Vagina (tissue), 2 donors: ENCODE measurements at regions not wholly inside any gene's neighbourhood (a gene's known extent, or its start where the extent isn't known, plus 50 kb on each side); places are given as distances from the start of the nearest gene placed in this dataset.

ENCODE experiments used
- CTCF ChIP-seq, 3 experiments: fragments of 450-650 bp in 2 of 3; fragments of 200-600 bp in 1 of 3; sonication (generic) in 1 of 3; IDR thresholded peaks; one replicate each; pipeline ENCODE4 v1.5.1; 2017 to 2019; ENCODE audit warnings: antibody characterized with exemption in 3 of 3, mild to moderate bottlenecking in 2 of 3, moderate library complexity in 2 of 3
- POLR2A ChIP-seq, 2 donors: fragments of 450-650 bp; IDR thresholded peaks; one replicate each; pipeline ENCODE4 v1.6.1; 2017; ENCODE audit warnings: antibody characterized with exemption in 2 of 2, mild to moderate bottlenecking in 2 of 2, moderate library complexity in 2 of 2
- POLR2AphosphoS5 ChIP-seq, 2 donors: sonication (generic); formaldehyde crosslinking; IDR thresholded peaks; one replicate each; pipeline ENCODE4 v1.9.0; 2017; ENCODE audit warnings: antibody characterized with exemption in 2 of 2, mild to moderate bottlenecking in 2 of 2, low read depth in 1 of 2; ENCODE audit not compliant: insufficient read depth in 1 of 2

DNA sequence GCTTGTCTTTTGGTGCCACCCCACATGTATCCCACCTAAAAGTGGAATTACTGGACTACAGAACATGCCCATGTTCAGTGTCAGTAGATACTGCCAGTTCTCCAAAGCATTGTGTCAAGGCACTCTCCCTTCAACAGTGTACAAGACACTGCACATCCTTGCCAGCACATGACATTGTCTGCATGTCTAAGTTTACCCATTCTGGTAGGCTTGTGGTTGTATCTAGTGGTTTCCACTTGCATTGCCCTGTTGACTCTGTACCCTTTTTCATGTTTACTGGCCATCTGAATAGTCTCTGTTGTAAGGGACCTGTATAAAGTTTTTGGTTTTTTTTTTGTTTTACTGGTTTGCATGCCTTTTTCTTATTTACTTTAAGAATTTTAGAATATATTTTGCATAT lies 222.4 kb upstream of the CNR1 start:
- TF ChIP-seq POLR2A (IDR thresholded peaks at IDR 0.05): no peak
- no peak for TF ChIP-seq POLR2AphosphoS5 (IDR thresholded peaks at IDR 0.05; ENCODE audit: insufficient read depth in 1 of 2, low read depth in 1 of 2)
- TF ChIP-seq CTCF (IDR thresholded peaks at IDR 0.05): no peak
